Fibroblast of peridontal ligament (primary cell): ENCODE measurements at regions not wholly inside any gene's neighbourhood (a gene's known extent, or its start where the extent isn't known, plus 50 kb on each side); places are given as distances from the start of the nearest gene placed in this dataset.
"Not testable (repeated sequence)": the region's sequence is repeated elsewhere in the genome, so short reads cannot be mapped to it uniquely, and the experiment has no call there.

Source experiments
- DNase-seq: peaks from one replicate; pipeline ENCODE4 v3.0.0-alpha.2; 2010; ENCODE audit errors: extremely low read depth

GRCh38 chr6:9103876-9104521, 668.7 kb upstream of the SLC35B3 start:
- DNase-seq = no peak

GRCh38 chr6:9101920-9102319, 666.6 kb upstream of the SLC35B3 start:
- DNase-seq = no peak

GRCh38 chr6:9100869-9101580, 665.7 kb upstream of the SLC35B3 start:
- DNase-seq = no peak

DNA sequence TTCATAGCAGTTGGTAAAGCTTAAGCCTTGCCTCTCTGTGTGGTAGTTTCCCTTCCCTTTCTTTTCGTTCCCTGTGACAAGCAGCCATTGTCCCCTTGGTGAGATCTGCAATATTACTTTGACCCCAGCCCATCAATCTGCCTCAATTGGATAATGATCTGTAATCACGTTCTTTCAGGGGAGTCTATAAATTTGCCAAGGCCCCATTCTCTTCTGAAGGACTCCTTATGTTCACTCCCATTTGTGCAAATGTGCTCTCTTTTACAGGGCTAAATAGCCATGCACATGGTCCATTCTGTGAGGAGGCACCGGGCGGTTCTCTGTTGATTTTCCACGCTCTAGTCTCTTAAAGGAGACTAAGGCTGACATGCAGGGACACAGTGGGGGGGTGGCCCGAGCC, 660.4 kb upstream of the SLC35B3 start:
- DNase-seq = no peak

DNA sequence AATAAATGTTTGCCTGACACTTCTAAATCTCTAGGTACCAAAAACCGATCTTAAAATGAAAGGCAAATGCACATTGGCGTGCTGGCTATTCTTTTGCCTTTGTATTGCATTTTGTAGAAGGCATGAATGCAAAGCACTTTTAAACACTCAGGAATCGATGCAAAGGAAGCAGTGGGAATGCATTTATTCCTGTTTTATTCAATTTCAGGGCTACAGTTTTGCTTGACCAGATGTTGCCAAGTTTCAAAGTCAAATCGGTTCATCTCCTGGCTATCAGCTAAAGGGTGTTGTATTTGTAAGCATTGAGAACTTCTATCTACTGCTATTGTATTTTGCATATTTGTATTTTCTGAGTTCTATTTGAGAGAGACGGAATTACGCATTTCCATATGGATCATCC, 659.8 kb upstream of the SLC35B3 start:
- no peak for DNase-seq

DNA sequence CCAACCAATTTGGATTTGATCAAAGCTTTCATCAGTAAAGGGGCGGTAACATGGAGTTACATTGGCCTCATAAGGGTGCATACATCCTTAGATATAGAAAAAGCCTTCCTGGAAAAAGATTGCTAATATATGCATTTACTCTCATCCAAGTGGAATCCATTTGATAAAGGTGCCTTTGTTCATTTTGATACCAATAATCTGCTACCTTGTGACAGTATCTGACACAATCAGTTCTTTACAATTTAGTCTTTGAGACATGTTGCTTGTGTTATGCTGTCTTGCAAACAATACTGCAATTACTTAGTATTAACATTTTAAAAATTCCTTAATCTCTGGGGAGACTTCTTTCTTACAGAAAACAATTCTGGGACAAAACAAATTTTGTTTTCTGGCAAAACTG, 654.4 kb upstream of the SLC35B3 start:
- DNase-seq = no peak

- no peak for DNase-seq
Measured at GRCh38 chr6:9087470-9087869, 652.1 kb upstream of the SLC35B3 start.

DNA sequence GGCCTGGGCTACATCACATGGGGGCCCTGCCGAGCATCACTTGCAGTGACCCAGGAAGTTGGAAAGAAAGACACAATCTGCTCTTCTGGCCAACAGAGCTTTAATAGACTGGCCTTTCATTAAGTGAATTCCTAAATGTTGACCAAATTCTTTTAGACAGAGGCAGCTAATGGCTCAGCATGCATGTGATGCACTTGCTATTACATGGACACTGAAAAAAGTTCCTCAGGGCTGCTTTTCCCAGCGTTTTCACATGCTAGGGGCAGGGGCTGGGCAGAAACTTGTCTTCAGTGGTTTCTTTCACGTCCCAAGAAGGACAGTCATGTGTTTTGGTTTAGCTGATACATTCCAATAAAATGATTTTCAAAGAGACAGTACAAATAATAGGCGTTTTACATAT, 651.0 kb upstream of the SLC35B3 start:
- DNase-seq = no peak

DNA sequence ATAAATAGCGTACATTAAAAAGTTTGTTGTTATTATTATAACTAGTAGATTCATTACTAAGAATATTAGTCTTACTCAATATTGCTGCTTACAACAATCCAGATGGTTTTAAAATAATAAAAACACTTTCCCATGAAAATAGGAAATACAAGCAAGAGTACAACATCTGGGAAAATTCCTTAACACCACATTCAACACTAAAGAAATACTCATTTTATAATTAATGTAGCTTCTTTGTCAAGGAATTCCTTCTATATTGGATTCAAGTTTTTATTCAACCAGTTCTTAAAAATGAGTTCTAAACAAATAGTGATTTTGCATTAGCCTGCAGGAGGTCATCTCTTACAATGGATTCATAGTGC, 650.3 kb upstream of the SLC35B3 start:
- DNase-seq = no peak

GRCh38 chr6:9085054-9085708, 649.8 kb upstream of the SLC35B3 start:
- DNase-seq = no peak

- no peak for DNase-seq
Measured at GRCh38 chr6:9083108-9083507, 647.8 kb upstream of the SLC35B3 start.

DNA sequence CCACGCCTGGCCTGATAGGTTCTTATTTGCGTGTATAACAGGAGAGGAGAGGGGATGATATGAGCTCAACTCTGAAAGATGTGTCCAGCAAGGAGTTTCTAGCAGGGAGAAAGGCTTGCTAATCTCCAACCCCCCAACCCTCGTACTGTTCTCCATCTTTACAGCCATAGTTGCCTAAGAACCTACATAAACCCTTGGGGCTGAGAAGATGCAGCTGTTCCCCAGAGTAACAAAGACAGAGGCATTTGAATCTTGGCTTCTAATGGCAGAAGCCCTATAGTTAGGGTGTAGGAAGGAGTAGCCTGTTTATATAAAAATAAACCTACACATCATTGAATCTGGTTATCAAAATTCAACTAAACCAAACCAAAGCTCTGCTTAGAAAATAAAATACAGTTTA, 631.4 kb upstream of the SLC35B3 start:
- no peak for DNase-seq

- no peak for DNase-seq
Measured at GRCh38 chr6:9064156-9064555, 628.8 kb upstream of the SLC35B3 start.

DNA sequence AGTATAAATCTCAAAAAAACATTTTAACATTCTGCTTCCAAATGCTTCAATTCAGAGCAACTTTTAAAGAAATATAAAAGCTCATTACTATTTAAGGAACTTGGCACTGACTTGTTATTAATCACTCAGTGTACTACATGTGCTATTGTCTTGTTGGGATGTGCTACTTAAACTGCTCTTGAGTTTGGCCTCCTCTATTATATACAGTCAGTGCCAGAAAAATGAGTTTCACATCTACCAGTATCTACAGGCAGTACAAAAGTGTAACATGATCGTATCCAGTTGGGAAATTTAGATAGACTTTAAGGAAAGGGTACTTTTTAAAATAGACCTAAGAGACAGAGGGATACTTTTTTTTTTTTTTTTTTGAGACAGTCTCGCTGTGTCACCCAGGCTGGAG, 627.3 kb upstream of the SLC35B3 start:
- DNase-seq = no peak

- DNase-seq = no peak
Measured at GRCh38 chr6:9057937-9058336, 622.6 kb upstream of the SLC35B3 start.

GRCh38 chr6:9056556-9056955, 621.2 kb upstream of the SLC35B3 start:
- DNase-seq = no peak

DNA sequence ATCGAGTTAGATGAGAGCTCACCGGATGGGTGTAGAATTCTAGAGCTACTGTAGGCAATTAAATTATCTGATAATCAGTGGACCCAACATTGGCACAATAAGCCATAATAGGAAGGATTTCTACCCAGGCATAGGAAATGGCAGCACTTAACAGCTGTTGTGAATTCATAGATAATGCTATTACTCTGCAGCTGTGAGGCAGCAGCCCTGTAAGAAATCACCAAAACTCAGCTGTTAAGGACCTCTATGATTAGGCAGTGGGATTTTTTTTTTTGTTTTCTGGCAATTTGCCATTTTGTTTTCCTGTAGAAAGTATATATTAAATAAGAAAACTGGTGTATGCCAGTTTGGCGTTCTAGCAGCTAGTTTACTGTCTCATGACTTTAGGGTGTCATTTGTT, 609.1 kb upstream of the SLC35B3 start:
- DNase-seq = no peak

DNA sequence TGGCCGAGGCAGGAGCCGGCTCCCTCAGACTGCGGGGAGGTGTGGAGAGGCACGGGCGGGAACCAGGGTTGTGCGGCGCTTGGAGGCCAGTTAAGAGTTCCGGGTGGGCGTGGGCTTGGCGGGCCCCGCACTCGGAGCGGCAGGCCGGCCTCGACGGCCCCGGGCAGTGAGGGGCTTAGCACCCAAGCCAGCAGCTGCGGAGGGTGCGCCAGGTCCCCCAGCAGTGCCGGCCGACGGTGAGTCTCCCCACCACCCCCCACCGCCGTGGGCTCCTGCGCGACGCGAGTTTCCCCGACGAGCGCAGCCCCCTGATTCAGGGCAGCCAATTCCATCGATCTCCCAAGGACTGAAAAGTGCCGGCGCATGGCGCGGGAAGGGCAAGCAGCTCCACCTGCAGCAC, 605.4 kb upstream of the SLC35B3 start:
- DNase-seq = no peak

GRCh38 chr6:9039258-9039657, 603.9 kb upstream of the SLC35B3 start:
- DNase-seq = no peak

GRCh38 chr6:9028086-9028485, 592.7 kb upstream of the SLC35B3 start:
- no peak for DNase-seq

DNA sequence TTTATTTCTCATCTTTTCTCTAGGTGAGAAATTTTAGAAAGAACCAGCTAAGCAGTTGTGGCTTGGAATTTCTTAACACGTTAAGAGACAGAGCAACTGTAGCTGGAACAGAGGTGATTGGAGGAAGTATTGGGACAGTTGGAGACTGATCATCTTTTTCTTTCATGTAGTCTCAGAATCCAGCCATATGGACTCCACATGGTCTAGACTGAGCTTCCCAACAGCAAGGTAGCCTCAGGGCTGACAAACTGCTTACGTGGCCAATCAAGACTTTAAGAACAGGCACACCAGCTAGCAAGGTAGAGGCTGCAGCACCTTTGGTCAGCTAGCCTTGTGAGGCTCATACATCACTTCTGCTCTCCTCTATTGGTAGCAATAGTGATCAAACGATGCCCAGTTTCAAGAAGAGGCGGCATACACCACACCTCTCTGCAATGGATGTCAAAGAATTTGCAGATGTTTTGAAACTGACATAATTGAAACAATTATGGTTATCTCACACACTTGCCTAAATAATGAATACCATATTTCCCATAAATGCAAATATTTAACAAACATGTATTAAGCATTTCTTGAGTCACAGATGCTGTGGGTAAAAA, 590.5 kb upstream of the SLC35B3 start:
- no peak for DNase-seq

- DNase-seq = no peak
Measured at GRCh38 chr6:9025228-9025627, 589.9 kb upstream of the SLC35B3 start.

DNA sequence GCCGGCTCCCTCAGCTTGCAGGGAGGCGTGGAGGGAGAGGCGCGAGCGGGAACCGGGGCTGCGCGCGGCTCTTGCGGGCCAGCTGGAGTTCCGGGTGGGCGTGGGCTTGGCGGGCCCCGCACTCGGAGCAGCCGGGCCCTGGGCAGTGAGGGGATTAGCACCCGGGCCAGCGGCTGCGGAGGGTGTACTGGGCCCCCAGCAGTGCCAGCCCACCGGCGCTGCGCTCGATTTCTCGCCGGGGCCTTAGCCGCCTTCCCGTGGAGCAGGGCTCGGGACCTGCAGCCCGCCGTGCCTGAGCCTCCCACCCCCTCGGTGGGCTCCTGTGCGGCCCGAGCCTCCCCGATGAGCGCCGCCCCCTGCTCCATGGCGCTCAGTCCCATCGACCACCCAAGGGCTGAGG, 588.9 kb upstream of the SLC35B3 start:
- DNase-seq = not testable (repeated sequence)
